ENCODE measurements at regions not wholly inside any gene's neighbourhood (a gene's known extent, or its start where the extent isn't known, plus 50 kb on each side); places are given as distances from the start of the nearest gene placed in this dataset.

DNA sequence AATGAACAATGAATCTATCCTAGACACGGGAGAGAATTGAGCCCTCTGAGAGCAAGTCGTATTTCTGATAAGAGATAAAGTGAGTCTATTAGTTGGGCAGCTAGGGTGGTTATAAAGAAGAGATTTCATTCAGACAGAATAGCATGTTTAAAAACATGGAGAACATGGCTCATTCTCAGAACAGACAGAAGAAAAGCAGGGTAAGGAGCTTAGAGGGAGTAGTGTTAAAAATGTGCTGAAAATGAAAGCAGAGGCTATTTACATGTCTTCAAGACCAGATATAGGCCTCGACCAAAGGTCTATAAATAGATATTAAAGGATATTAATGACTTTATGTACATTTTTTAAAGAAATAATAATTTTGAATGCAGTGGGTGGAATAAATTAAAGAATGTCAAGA, 149.5 kb downstream of the SLITRK1 start:
- no peak overlapping the region for H3K27ac ChIP-seq
- intact Hi-C loops (cut with DNase I) = no loop called here
- H3K4me1 ChIP-seq = no peaks in the 10 kb centered on the region
- H3K36me3 ChIP-seq = no peaks in the 10 kb centered on the region
- H3K4me3 ChIP-seq (replicated peaks in 1 of 3) = no peak overlapping the region
- H3K27me3 ChIP-seq = no peaks in the 10 kb centered on the region
- TF ChIP-seq POLR2A (IDR thresholded peaks at IDR 0.05) = no peak
- TF ChIP-seq, protein P1, sequence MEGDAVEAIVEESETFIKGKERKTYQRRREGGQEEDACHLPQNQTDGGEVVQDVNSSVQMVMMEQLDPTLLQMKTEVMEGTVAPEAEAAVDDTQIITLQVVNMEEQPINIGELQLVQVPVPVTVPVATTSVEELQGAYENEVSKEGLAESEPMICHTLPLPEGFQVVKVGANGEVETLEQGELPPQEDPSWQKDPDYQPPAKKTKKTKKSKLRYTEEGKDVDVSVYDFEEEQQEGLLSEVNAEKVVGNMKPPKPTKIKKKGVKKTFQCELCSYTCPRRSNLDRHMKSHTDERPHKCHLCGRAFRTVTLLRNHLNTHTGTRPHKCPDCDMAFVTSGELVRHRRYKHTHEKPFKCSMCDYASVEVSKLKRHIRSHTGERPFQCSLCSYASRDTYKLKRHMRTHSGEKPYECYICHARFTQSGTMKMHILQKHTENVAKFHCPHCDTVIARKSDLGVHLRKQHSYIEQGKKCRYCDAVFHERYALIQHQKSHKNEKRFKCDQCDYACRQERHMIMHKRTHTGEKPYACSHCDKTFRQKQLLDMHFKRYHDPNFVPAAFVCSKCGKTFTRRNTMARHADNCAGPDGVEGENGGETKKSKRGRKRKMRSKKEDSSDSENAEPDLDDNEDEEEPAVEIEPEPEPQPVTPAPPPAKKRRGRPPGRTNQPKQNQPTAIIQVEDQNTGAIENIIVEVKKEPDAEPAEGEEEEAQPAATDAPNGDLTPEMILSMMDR (IDR thresholded peaks at IDR 0.05) = no peak
- DNase-seq = no peak
- no peaks in the 10 kb centered on the region for H3K9me3 ChIP-seq
- 74 to 78% methylated on average over 3 of the region's 3 CpGs for WGBS, 2 donors

DNA sequence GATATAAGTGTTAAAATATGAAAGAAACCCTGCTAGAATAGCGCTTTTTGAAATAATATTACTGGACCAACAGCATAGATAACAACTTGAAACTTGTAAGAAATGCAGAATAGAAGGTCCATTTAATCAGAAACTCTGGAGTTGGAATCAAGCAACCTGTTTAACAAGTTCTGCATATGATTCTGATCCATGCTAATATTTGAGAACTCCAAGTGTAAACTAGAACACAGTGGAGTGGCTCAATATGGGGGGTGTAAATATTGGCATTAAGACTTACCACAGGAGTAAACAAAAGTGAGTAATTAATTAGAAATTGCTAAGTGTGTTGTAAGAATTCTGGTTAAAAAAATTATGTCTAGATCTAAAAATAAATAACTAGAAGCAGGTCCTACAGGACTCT, 151.2 kb downstream of the SLITRK1 start:
- H3K4me3 ChIP-seq (replicated peaks in 1 of 3) = no peak overlapping the region
- H3K27me3 ChIP-seq = no peaks in the 10 kb centered on the region
- H3K9me3 ChIP-seq = no peaks in the 10 kb centered on the region
- DNase-seq = no peak
- 85 to 87% methylated on average over 1 of the region's 1 CpG for WGBS, 2 donors
- no peaks in the 10 kb centered on the region for H3K36me3 ChIP-seq
- intact Hi-C loops (cut with DNase I) = no loop called here
- H3K27ac ChIP-seq = no peak overlapping the region
- TF ChIP-seq, protein P1 (IDR thresholded peaks at IDR 0.05) = no peak
- no peak for TF ChIP-seq POLR2A (IDR thresholded peaks at IDR 0.05)
- no peaks in the 10 kb centered on the region for H3K4me1 ChIP-seq

DNA sequence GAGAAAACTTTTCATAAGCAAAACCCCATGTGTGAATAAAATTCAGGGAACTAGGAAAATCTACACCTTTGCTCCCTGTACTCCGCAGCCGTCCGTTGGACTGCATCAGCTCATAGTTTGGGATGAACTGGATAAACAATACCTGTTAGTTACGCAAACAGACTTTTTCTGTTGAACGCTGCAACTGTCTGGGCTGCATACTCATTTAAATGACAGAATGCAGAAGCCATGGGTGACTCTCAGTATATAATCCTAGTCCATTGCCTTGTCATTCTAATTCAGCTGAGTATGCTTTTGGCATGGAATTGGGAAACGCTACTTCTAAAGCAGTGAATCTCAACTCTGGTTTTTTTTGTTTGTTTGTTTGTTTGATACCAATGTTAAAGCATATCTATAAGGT, 151.6 kb downstream of the SLITRK1 start:
- DNase-seq = no peak
- no peak for TF ChIP-seq POLR2A (IDR thresholded peaks at IDR 0.05)
- TF ChIP-seq, protein P1 (IDR thresholded peaks at IDR 0.05) = no peak
- no peak overlapping the region for H3K4me3 ChIP-seq (replicated peaks in 1 of 3)
- H3K4me1 ChIP-seq = no peaks in the 10 kb centered on the region
- H3K9me3 ChIP-seq = no peaks in the 10 kb centered on the region
- no peaks in the 10 kb centered on the region for H3K36me3 ChIP-seq
- intact Hi-C loops (cut with DNase I) = no loop called here
- WGBS, 2 donors = 70 to 75% methylated on average over 6 of the region's 6 CpGs
- H3K27me3 ChIP-seq = no peaks in the 10 kb centered on the region
- H3K27ac ChIP-seq = no peak overlapping the region

DNA sequence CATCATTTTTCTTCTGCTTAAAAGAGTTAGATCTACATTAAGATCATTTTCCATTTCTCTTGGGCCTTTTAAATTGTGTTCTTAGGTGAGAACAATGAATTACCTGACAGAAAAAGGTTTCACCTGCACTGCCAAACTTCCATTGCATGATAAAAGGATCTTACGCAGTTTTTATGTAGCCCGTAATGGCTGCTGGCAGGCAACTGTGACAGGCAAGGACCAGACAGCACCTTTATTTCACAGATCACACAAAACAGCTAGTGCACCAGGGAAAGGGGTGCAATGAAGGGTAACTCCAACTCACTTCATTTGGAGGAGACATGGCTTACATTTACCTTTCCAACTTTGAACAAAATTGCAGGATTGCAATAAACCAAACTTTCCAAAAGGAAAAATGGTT, 159.8 kb downstream of the SLITRK1 start:
- Histone ChIP-seq H3K27me3 (no peaks in the 10 kb centered on the region), H3K4me3 (replicated peaks in 1 of 3) (no peak overlapping the region), H3K4me1 (no peaks in the 10 kb centered on the region), H3K27ac (no peak overlapping the region), H3K9me3 (no peaks in the 10 kb centered on the region), H3K36me3 (no peaks in the 10 kb centered on the region)
- TF ChIP-seq, protein P1 (IDR thresholded peaks at IDR 0.05) = no peak
- no peak for TF ChIP-seq POLR2A (IDR thresholded peaks at IDR 0.05)
- 86 to 89% methylated on average over 2 of the region's 2 CpGs for WGBS, 2 donors
- no peak for DNase-seq
- intact Hi-C loops (cut with DNase I) = no loop called here

DNA sequence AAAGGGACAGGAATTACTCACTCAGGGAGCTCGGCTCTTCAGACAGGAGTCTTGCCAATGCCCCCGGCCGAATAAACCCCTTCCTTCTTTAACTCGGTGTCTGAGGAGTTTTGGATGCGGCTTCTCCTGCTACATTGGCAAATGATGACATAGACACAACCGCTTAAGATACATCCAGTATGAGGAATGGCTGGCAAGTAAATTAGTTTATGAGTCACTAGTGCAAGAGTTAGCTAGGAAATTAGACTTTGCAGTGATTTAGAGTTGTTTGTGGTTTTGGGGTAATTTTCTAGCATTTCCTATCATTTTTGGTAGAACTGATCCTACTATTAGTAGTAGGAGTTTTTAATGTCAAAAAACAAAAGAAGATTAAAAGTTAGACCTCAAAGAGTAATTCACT, 166.2 kb downstream of the SLITRK1 start:
- Histone ChIP-seq H3K4me3 (replicated peaks in 1 of 3) (no peak overlapping the region), H3K9me3 (no peaks in the 10 kb centered on the region), H3K36me3 (no peaks in the 10 kb centered on the region), H3K27me3 (no peaks in the 10 kb centered on the region), H3K4me1 (no peaks in the 10 kb centered on the region), H3K27ac (no peak overlapping the region)
- WGBS, 2 donors = 88 to 92% methylated on average over 6 of the region's 6 CpGs
- DNase-seq = no peak
- intact Hi-C loops (cut with DNase I) = no loop called here
- TF ChIP-seq, protein P1 (IDR thresholded peaks at IDR 0.05) = no peak
- no peak for TF ChIP-seq POLR2A (IDR thresholded peaks at IDR 0.05)
